GM21825 (cell line): ENCODE measurements at regions not wholly inside any gene's neighbourhood (a gene's known extent, or its start where the extent isn't known, plus 50 kb on each side); places are given as distances from the start of the nearest gene placed in this dataset.

Source experiments
- ATAC-seq: cut with Tn5 transposase; IDR thresholded peaks from one replicate; pipeline ENCODE4 v1.9.1; 2021; ENCODE audit warnings: mild to moderate bottlenecking, moderate library complexity; ENCODE audit not compliant: unreplicated experiment

- ATAC-seq, result no peak
Measured at GRCh38 chr22:48837341-48837935, 990.2 kb downstream of the BRD1 start.

- no peak for ATAC-seq
Measured at GRCh38 chr22:48836673-48837340, 990.9 kb downstream of the BRD1 start.

- no peak for ATAC-seq
Measured at GRCh38 chr22:48835857-48836672, 991.6 kb downstream of the BRD1 start.

GRCh38 chr22:48835364-48835763 is 992.3 kb downstream of the BRD1 start:
- ATAC-seq, result no peak

GRCh38 chr22:48834404-48834803 is 993.3 kb downstream of the BRD1 start:
- ATAC-seq, result no peak

GRCh38 chr22:48832592-48832991 is 995.1 kb downstream of the BRD1 start:
- ATAC-seq, result no peak

GRCh38 chr22:48829908-48830307 is 997.8 kb downstream of the BRD1 start:
- no peak for ATAC-seq

- no peak for ATAC-seq
Measured at GRCh38 chr22:48828688-48829087, 999.0 kb downstream of the BRD1 start.

GRCh38 chr22:48827904-48828555 is 999.6 kb downstream of the BRD1 start:
- ATAC-seq, result no peak

- no peak for ATAC-seq
Measured at GRCh38 chr22:48827268-48827846, 1000.3 kb downstream of the BRD1 start.

- ATAC-seq, result no peak
Measured at GRCh38 chr22:48826546-48826945, 1001.1 kb downstream of the BRD1 start.

- ATAC-seq, result no peak
Measured at GRCh38 chr22:48825802-48826520, 1001.7 kb downstream of the BRD1 start.

- ATAC-seq, result no peak
Measured at GRCh38 chr22:48824712-48825651, 1002.7 kb downstream of the BRD1 start.

- no peak for ATAC-seq
Measured at GRCh38 chr22:48823941-48824340, 1003.7 kb downstream of the BRD1 start.

- no peak for ATAC-seq
Measured at GRCh38 chr22:48822278-48823233, 1005.1 kb downstream of the BRD1 start.

- ATAC-seq, result no peak
Measured at GRCh38 chr22:48821727-48822126, 1005.9 kb downstream of the BRD1 start.

GRCh38 chr22:48821346-48821690 is 1006.4 kb downstream of the BRD1 start:
- no peak for ATAC-seq
